ENCODE measurements at regions not wholly inside any gene's neighbourhood (a gene's known extent, or its start where the extent isn't known, plus 50 kb on each side); places are given as distances from the start of the nearest gene placed in this dataset.
"Not testable (repeated sequence)": the region's sequence is repeated elsewhere in the genome, so short reads cannot be mapped to it uniquely, and the experiment has no call there.

DNA sequence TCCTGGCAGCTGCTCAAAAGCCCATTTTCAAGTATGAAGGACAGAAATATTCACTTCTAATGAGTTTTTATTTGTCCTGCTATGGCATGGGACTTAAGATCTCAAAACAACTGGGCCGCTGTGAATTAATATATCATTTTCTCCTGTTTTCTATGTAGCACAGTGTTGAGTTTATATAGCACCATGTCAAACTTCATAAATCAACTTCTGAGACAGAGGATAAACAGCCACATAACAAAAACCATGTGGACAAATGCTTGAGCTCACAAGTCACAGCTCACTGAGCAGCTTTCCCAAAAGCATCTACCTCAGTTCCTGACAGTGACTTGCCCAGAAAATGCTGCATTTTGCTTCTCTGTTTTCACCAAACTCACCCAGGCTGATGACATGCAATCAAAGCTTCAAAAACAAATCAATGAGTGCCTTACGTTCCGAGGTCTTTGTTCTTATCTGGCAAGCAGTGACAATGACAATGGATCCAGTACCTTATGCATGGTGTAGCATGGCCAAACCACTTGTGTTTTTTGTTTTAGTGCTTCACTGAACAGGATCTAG, 722.6 kb downstream of the LRRIQ3 start:
- no peak overlapping the region for H3K9ac ChIP-seq (ENCODE audit: low read depth in 1 of 3, low read length in 3 of 3)
- no peaks in the 10 kb centered on the region for H3K36me3 ChIP-seq (ENCODE audit: control insufficient read depth in 3 of 3, insufficient read depth in 3 of 3, low read length in 3 of 3)
- H3K4me3 ChIP-seq (ENCODE audit: low read length in 3 of 3): no peak overlapping the region
- H3K4me1 ChIP-seq (ENCODE audit: control insufficient read depth in 3 of 3, insufficient read depth in 3 of 3, low read length in 3 of 3): no peaks in the 10 kb centered on the region
- H3K27me3 ChIP-seq (ENCODE audit: control insufficient read depth in 3 of 3, insufficient read depth in 3 of 3, low read length in 3 of 3): no peaks in the 10 kb centered on the region
- H3K9me3 ChIP-seq (ENCODE audit: control insufficient read depth in 3 of 3, low read length in 3 of 3): no peaks in the 10 kb centered on the region
- H3K27ac ChIP-seq (ENCODE audit: low read depth, low read length): no peak overlapping the region

DNA sequence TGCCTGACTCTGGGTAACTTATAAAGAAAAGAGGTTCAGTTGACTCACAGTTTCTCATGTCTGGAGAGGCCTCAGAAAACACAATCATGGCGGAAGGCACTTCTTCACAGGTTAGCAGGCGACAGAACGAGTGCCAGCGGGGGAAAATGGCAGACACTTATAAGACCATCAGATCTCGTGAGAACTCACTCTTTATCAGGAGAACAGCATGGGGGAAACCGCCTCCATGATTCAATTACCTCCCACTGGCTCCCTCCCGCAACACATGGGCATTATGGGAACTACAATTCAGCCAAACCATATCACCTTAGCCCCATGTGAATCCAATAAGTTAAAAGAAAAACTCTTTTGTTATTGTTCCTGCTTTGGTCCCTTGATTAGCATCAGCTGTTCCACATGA, 725.2 kb downstream of the LRRIQ3 start:
- Histone ChIP-seq H3K4me1 (ENCODE audit: control insufficient read depth in 3 of 3, insufficient read depth in 3 of 3, low read length in 3 of 3) (no peaks in the 10 kb centered on the region), H3K27me3 (ENCODE audit: control insufficient read depth in 3 of 3, insufficient read depth in 3 of 3, low read length in 3 of 3) (no peaks in the 10 kb centered on the region), H3K36me3 (ENCODE audit: control insufficient read depth in 3 of 3, insufficient read depth in 3 of 3, low read length in 3 of 3) (no peaks in the 10 kb centered on the region), H3K4me3 (ENCODE audit: low read length in 3 of 3) (no peak overlapping the region), H3K9me3 (ENCODE audit: control insufficient read depth in 3 of 3, low read length in 3 of 3) (no peaks in the 10 kb centered on the region), H3K27ac (ENCODE audit: low read depth, low read length) (no peak overlapping the region), H3K9ac (ENCODE audit: low read depth in 1 of 3, low read length in 3 of 3) (no peak overlapping the region)

DNA sequence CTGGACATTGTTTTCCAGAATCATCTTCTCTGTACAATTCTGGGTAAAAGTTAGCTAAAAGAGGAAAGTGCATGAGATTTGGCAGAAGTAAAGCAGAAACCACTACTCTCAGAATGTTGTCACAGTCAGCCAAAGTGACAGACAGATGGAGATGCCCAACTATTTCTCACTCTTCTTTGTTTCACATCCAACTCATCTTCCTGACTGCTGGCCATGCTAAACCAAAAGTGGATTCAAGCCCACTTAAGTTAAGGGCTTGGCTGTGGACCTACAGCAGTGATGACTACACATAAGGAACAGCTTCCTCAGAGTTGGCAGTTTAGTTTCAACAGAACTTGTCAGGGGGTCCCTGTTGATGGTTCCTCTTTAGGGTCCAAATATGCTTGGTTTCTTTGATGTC, 730.2 kb downstream of the LRRIQ3 start:
- H3K36me3 ChIP-seq (ENCODE audit: control insufficient read depth in 3 of 3, insufficient read depth in 3 of 3, low read length in 3 of 3): no peaks in the 10 kb centered on the region
- no peak overlapping the region for H3K27ac ChIP-seq (ENCODE audit: low read depth, low read length)
- no peaks in the 10 kb centered on the region for H3K9me3 ChIP-seq (ENCODE audit: control insufficient read depth in 3 of 3, low read length in 3 of 3)
- H3K9ac ChIP-seq (ENCODE audit: low read depth in 1 of 3, low read length in 3 of 3): no peak overlapping the region
- H3K4me3 ChIP-seq (ENCODE audit: low read length in 3 of 3): no peak overlapping the region
- H3K4me1 ChIP-seq (ENCODE audit: control insufficient read depth in 3 of 3, insufficient read depth in 3 of 3, low read length in 3 of 3): no peaks in the 10 kb centered on the region
- H3K27me3 ChIP-seq (ENCODE audit: control insufficient read depth in 3 of 3, insufficient read depth in 3 of 3, low read length in 3 of 3): no peaks in the 10 kb centered on the region

- no peaks in the 10 kb centered on the region for H3K4me1 ChIP-seq (ENCODE audit: control insufficient read depth in 3 of 3, insufficient read depth in 3 of 3, low read length in 3 of 3)
- H3K9me3 ChIP-seq (ENCODE audit: control insufficient read depth in 3 of 3, low read length in 3 of 3): no peaks in the 10 kb centered on the region
- no peaks in the 10 kb centered on the region for H3K36me3 ChIP-seq (ENCODE audit: control insufficient read depth in 3 of 3, insufficient read depth in 3 of 3, low read length in 3 of 3)
- H3K27me3 ChIP-seq (ENCODE audit: control insufficient read depth in 3 of 3, insufficient read depth in 3 of 3, low read length in 3 of 3): no peaks in the 10 kb centered on the region
- no peak overlapping the region for H3K27ac ChIP-seq (ENCODE audit: low read depth, low read length)
- H3K9ac ChIP-seq (ENCODE audit: low read depth in 1 of 3, low read length in 3 of 3): no peak overlapping the region
- H3K4me3 ChIP-seq (ENCODE audit: low read length in 3 of 3): no peak overlapping the region
Measured at GRCh38 chr1:73463873-73464272, 734.1 kb downstream of the LRRIQ3 start.

- H3K9ac ChIP-seq (ENCODE audit: low read depth in 1 of 3, low read length in 3 of 3): no peak overlapping the region
- H3K4me1 ChIP-seq (ENCODE audit: control insufficient read depth in 3 of 3, insufficient read depth in 3 of 3, low read length in 3 of 3): no peaks in the 10 kb centered on the region
- no peaks in the 10 kb centered on the region for H3K36me3 ChIP-seq (ENCODE audit: control insufficient read depth in 3 of 3, insufficient read depth in 3 of 3, low read length in 3 of 3)
- no peaks in the 10 kb centered on the region for H3K9me3 ChIP-seq (ENCODE audit: control insufficient read depth in 3 of 3, low read length in 3 of 3)
- no peak overlapping the region for H3K4me3 ChIP-seq (ENCODE audit: low read length in 3 of 3)
- no peaks in the 10 kb centered on the region for H3K27me3 ChIP-seq (ENCODE audit: control insufficient read depth in 3 of 3, insufficient read depth in 3 of 3, low read length in 3 of 3)
- H3K27ac ChIP-seq (ENCODE audit: low read depth, low read length): no peak overlapping the region
Measured at GRCh38 chr1:73452522-73452921, 745.5 kb downstream of the LRRIQ3 start.

- H3K27me3 ChIP-seq (ENCODE audit: control insufficient read depth in 3 of 3, insufficient read depth in 3 of 3, low read length in 3 of 3); H3K4me3 ChIP-seq (ENCODE audit: low read length in 3 of 3); H3K4me1 ChIP-seq (ENCODE audit: control insufficient read depth in 3 of 3, insufficient read depth in 3 of 3, low read length in 3 of 3); H3K36me3 ChIP-seq (ENCODE audit: control insufficient read depth in 3 of 3, insufficient read depth in 3 of 3, low read length in 3 of 3); H3K9ac ChIP-seq (ENCODE audit: low read depth in 1 of 3, low read length in 3 of 3); H3K27ac ChIP-seq (ENCODE audit: low read depth, low read length); H3K9me3 ChIP-seq (ENCODE audit: control insufficient read depth in 3 of 3, low read length in 3 of 3): not testable (repeated sequence)
Measured at GRCh38 chr1:73450668-73451067, 747.3 kb downstream of the LRRIQ3 start.

DNA sequence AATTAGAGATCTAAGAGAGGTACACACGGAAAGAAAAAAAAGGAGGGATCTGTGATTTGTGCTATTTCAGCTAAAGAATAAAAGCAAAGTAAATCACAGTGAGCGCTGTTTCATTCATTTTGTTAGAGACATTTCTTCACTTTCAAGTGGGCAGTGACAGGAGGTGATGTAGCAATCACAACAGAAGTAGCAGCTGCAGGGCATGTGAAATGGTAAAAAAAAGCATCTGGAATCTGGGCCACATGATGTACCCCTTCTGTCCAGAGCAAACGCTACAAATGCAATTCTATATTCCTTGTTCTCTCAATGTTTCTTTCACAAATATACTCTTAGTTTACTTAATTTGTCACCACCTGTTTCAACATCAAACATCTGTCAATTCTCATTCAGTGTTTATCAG, 786.5 kb downstream of the LRRIQ3 start:
- H3K4me3 ChIP-seq (ENCODE audit: low read length in 3 of 3): no peak overlapping the region
- no peak overlapping the region for H3K27ac ChIP-seq (ENCODE audit: low read depth, low read length)
- no peak overlapping the region for H3K9ac ChIP-seq (ENCODE audit: low read depth in 1 of 3, low read length in 3 of 3)
- no peaks in the 10 kb centered on the region for H3K36me3 ChIP-seq (ENCODE audit: control insufficient read depth in 3 of 3, insufficient read depth in 3 of 3, low read length in 3 of 3)
- no peaks in the 10 kb centered on the region for H3K4me1 ChIP-seq (ENCODE audit: control insufficient read depth in 3 of 3, insufficient read depth in 3 of 3, low read length in 3 of 3)
- no peaks in the 10 kb centered on the region for H3K9me3 ChIP-seq (ENCODE audit: control insufficient read depth in 3 of 3, low read length in 3 of 3)
- H3K27me3 ChIP-seq (ENCODE audit: control insufficient read depth in 3 of 3, insufficient read depth in 3 of 3, low read length in 3 of 3): no peaks in the 10 kb centered on the region

DNA sequence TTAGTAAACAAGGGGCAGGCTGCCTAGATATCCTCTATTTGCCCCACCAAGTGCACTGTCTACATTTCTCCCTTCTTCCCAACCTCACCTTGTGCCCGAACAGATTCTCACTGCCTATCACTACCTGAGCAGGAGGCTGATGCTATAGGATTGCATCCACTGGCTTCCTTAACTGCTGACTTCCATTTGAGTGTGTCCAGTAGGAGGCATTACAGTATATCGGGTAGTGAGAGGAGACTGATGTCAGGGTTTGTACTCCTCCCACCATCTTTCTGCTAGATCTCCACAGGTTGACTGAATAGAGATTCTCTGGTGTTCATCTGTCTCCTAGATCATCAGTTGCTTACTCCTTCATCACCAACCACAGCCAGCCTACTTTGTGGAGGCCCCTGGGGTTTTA, 796.3 kb downstream of the LRRIQ3 start:
- Histone ChIP-seq H3K4me1 (ENCODE audit: control insufficient read depth in 3 of 3, insufficient read depth in 3 of 3, low read length in 3 of 3) (no peaks in the 10 kb centered on the region), H3K36me3 (ENCODE audit: control insufficient read depth in 3 of 3, insufficient read depth in 3 of 3, low read length in 3 of 3) (no peaks in the 10 kb centered on the region), H3K27ac (ENCODE audit: low read depth, low read length) (no peak overlapping the region), H3K9me3 (ENCODE audit: control insufficient read depth in 3 of 3, low read length in 3 of 3) (no peaks in the 10 kb centered on the region), H3K4me3 (ENCODE audit: low read length in 3 of 3) (no peak overlapping the region), H3K27me3 (ENCODE audit: control insufficient read depth in 3 of 3, insufficient read depth in 3 of 3, low read length in 3 of 3) (no peaks in the 10 kb centered on the region), H3K9ac (ENCODE audit: low read depth in 1 of 3, low read length in 3 of 3) (no peak overlapping the region)

DNA sequence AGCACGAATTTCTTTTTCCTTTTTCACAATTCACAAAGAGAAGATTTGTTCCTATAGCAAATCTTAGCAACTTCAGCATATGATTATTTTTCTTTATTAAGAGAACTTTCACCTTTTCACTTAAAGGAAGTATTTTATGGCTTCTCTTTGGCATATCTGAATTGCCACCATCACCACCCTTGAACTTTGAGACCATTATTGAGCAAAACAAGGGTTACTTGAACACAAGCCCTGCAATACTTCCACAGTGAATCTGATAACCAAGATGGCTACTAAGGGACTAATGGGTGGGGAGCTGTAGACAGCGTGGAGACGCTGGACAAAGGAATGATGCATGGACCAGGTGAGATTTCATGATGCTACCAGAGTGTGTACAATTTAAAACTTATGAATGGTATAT, 815.0 kb downstream of the LRRIQ3 start:
- Histone ChIP-seq H3K9me3 (ENCODE audit: control insufficient read depth in 3 of 3, low read length in 3 of 3) (no peaks in the 10 kb centered on the region), H3K4me3 (ENCODE audit: low read length in 3 of 3) (no peak overlapping the region), H3K4me1 (ENCODE audit: control insufficient read depth in 3 of 3, insufficient read depth in 3 of 3, low read length in 3 of 3) (no peaks in the 10 kb centered on the region), H3K36me3 (ENCODE audit: control insufficient read depth in 3 of 3, insufficient read depth in 3 of 3, low read length in 3 of 3) (no peaks in the 10 kb centered on the region), H3K27me3 (ENCODE audit: control insufficient read depth in 3 of 3, insufficient read depth in 3 of 3, low read length in 3 of 3) (no peaks in the 10 kb centered on the region), H3K9ac (ENCODE audit: low read depth in 1 of 3, low read length in 3 of 3) (no peak overlapping the region), H3K27ac (ENCODE audit: low read depth, low read length) (no peak overlapping the region)

DNA sequence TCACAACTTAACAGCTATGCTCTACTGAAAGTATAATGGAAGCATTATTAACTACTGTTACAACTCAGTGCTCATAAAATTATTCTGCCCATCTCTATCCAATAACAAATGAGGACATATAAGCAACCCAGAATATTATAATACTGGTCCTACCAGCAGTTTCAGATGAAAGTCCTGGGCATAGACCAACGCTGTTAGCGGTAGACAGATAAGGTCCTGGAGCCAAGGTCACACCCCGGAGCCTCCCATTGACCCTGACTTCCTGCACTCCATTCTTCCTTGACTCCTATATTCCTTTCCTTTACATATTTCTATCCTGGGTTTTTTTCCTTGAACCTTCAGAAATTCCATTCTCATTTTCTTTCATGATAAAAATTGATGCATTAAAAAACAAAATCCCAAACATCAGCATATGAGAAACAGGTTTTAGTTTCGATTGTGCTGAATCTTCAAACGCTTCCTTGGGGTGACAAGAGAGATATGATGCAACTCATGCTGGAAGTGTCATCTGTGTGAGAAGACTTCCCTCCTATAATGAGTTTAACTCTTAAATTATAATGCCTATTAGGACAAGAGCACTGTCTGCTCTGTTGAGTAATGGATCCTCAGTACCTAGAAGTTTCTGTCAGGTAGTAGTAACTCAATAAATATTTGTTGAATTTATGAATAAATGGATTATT, 831.1 kb downstream of the LRRIQ3 start:
- H3K9me3 ChIP-seq (ENCODE audit: control insufficient read depth in 3 of 3, low read length in 3 of 3): no peaks in the 10 kb centered on the region
- no peaks in the 10 kb centered on the region for H3K27me3 ChIP-seq (ENCODE audit: control insufficient read depth in 3 of 3, insufficient read depth in 3 of 3, low read length in 3 of 3)
- no peaks in the 10 kb centered on the region for H3K4me1 ChIP-seq (ENCODE audit: control insufficient read depth in 3 of 3, insufficient read depth in 3 of 3, low read length in 3 of 3)
- no peak overlapping the region for H3K9ac ChIP-seq (ENCODE audit: low read depth in 1 of 3, low read length in 3 of 3)
- H3K36me3 ChIP-seq (ENCODE audit: control insufficient read depth in 3 of 3, insufficient read depth in 3 of 3, low read length in 3 of 3): no peaks in the 10 kb centered on the region
- no peak overlapping the region for H3K4me3 ChIP-seq (ENCODE audit: low read length in 3 of 3)
- H3K27ac ChIP-seq (ENCODE audit: low read depth, low read length): no peak overlapping the region

All from skeletal muscle tissue (tissue), 3 donors.